NCI-H526 treated with DMSO at 0.1 percent for 48 hours (cell line): ENCODE measurements at regions not wholly inside any gene's neighbourhood (a gene's known extent, or its start where the extent isn't known, plus 50 kb on each side); places are given as distances from the start of the nearest gene placed in this dataset.
"Not testable (repeated sequence)": the region's sequence is repeated elsewhere in the genome, so short reads cannot be mapped to it uniquely, and the experiment has no call there.

ENCODE experiments used
- DNase-seq: peaks from one replicate; lab custom pipeline; 2025; lab: John Stamatoyannopoulos, UW

GRCh38 chr6:1230689-1231605 is 81.0 kb upstream of the FOXQ1 start:
- no peak for DNase-seq

GRCh38 chr6:1230281-1230680 is 81.6 kb upstream of the FOXQ1 start:
- DNase-seq: no peak

- DNase-seq: no peak
These were observed 82.1 kb upstream of the FOXQ1 start for GRCh38 chr6:1229808-1230207.

DNA sequence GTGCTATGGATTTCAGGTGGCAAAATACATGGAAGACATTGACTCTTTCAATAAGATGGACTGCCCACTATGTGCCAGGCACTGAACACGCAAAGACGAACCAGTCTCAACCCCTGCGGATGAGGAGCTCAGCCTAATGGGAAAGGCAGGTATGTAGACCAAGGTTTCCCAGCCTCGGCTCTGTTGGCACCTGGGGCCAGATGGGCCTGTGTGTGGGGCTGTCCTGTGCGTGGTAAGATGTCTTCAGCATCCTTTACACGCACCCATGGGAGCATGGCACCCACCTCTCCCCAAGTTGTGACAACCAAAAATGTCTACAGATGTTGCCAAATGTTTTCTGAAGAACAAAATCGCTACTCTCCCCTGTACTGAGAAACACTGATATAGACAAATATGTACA is 82.6 kb upstream of the FOXQ1 start:
- DNase-seq: no peak

DNA sequence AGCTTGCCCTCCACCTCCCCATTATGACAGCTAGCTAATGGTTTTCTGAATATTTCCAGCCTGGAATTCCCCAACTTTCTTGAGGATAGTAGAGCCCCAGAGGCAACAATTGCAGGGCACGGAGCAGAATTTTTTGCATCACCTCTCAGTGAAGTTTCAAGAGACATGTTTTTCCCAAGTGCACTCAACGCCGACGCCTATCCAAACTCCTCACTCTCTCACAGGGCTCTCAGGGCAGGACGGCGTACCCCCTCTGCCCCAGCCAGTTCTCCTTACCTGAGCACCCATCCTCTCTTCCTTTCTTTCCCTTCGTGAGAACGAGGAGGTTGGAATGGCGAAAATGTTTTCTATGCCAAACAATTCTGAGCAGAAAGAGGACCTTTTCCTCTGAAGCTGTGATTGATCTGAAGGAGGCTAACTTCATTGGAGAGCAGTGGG is 83.1 kb upstream of the FOXQ1 start:
- DNase-seq: no peak

DNA sequence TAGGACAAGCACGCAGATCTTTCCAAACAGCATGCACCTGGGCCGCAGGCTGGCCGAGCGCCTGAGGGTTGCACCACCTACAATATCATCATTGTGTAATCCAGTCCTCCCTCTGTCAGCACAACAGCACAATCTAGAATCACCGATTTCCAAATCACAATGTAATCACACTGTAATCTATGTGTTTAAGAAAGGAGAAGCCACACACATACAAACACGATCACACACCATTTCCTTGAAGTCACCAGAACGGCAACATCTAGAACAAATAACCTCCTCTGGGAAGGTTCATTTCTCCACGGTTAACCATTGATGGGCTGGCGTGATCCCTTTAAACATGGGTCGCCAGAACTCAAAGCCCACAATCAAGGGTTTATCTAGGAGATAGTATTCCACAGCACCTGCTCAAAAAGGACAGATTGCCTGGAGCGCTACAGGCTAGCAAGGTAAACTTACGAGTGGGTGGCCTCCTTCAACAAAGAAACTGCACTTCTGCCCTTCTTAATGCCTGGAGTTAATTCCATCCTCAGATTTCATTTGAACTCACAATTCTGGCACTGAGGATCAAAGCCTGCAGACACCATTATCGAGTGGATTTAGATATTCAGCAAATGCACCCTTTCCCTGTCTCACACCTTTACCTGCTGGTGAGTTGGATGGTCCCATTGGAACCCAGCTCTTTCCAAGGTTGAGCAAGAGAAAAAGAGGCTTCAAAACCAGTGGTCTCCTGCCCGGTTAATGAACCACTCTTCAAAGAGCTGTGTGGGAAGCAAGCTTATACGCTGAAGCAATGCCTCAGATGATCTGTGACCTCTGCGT is 83.8 kb upstream of the FOXQ1 start:
- DNase-seq: no peak

- DNase-seq: no peak
These were observed 84.3 kb upstream of the FOXQ1 start for GRCh38 chr6:1227600-1227934.

DNA sequence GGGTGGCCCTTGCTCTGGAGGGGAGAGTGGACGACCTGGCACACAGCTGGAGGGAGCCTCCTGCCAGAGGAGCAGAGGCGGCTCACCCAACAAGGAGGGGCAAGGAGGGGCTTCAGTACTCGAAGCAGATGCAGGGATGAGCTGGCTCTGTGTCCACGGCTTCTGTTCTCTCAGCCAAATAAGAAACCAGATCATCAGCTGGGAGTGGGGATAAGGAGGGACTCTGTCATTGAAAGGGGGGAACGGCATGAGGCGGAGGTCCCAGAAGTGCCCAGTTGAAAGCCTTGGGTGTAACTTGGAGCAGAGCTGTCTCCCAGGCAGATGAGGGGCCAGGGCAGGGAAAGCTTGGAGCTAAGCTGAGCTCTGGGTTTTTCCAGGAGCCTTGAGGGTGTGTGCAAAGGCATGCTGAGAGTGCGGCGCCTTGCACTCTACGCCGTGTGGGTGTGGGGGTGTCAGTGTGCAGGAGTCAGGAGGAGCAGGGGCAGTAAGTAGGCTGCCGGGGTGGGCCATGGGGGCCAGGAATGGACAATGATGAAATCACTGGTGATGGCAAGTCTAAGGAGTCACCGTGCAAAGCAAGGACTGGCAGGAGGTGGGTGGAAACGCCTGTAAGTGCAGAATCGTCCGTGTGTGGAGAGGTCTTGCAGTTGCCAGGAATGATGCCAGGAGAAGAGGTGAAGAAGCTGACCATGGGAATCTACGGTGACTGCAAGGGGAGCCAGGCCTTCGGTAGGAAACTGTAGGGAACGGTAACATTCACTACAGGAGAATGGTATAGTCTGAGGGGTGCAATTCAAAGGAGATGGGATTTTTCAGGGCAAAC is 85.4 kb upstream of the FOXQ1 start:
- DNase-seq: no peak

DNA sequence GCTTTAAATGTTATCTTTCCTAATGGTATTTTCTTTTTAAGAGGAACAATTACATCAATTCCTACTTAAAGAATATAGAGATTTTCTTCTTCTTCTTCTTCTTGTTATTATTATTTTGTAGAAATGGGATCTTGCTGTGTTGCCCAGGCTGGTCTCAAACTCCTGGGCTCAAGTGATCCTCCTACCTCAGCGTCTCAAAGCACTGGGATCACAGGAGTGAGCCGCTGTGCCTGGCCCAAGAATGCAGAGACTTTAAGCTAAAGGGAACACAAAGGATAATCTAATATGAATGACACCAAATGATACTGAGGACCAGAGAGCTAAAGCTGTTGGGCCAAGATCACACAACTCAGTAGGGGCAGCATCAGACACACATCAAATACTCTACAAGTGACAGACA is 87.4 kb upstream of the FOXQ1 start:
- DNase-seq: no peak

DNA sequence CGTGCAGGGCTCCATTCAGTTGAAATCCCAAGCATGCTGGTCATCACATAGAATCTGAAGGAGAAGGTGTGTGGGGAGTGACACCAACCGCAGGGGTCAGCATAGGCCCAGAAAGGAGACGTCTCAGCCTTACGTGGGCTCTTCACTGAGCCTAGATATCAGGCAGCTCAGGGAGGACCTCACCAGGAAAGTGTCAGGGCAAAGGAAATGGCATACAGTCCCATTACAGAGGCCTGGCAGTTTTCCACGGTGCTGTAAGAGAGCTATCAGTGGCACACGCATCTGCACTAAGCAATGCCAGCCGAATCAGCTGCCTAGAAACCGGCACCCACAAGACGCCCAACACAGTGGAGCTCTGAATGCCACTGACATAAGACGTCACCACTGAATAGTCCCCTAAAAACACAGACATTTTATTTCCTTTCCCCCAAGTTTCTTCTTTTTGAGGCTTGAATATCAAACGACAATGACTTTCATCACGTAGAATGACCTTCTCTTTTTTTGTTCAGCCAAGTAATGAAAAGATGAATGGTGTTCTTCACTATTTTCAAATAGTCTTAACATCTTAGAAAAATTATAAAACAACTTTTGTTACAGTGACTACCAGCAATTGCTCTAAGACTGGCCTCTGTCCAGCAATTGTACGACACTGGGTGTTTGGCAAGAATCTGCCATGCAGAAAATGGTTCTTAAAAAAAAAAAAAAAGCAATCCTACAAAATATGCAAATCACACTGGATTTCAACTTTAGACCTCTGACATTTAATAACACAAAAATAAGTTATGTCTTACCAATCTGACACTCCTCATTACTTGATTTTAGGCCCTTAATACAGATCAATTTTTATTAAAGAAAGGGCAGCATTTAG is 88.9 kb upstream of the FOXQ1 start:
- DNase-seq: no peak

DNA sequence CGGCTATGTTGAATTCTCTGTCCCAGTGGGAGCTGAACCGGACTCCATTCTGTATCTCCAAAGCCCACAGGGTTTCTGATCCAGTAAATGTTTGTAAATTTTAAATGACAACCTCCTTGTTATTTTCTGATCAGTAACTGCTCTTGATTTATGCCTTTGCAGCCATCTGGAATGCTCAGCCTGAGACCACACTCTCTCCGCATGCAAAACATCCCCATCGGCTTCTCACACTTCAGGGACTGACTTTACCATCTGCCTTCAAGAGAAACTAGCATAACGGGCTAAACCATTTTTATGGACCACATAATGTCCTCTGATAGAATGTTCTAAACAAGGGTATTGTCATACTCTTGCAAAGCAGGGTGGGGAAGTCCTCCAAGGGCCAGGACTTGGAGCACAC is 94.5 kb upstream of the FOXQ1 start:
- no peak for DNase-seq

GRCh38 chr6:1216488-1216974 is 95.4 kb upstream of the FOXQ1 start:
- no peak for DNase-seq

- no peak for DNase-seq
These were observed 95.9 kb upstream of the FOXQ1 start for GRCh38 chr6:1215884-1216487.

- DNase-seq: no peak
These were observed 96.9 kb upstream of the FOXQ1 start for GRCh38 chr6:1215023-1215422.

GRCh38 chr6:1212919-1213318 is 99.0 kb upstream of the FOXQ1 start:
- no peak for DNase-seq

DNA sequence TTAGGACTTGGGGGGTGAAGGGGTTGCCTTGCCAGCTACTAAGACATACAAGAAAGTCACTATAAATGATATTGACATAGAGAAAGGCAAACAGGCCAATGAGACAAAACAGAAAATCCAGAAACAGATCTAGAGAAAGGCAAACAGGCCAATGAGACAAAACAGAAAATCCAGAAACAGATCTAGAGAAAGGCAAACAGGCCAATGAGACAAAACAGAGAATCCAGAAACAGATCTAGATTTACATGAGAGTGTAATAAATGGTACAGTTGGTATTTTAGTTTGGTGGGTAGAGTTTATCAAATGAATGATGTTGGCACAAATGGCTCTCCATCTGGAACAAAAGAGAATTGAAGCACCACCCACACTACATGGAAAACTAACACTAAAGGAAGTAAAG is 99.8 kb upstream of the FOXQ1 start:
- DNase-seq: not testable (repeated sequence)

DNA sequence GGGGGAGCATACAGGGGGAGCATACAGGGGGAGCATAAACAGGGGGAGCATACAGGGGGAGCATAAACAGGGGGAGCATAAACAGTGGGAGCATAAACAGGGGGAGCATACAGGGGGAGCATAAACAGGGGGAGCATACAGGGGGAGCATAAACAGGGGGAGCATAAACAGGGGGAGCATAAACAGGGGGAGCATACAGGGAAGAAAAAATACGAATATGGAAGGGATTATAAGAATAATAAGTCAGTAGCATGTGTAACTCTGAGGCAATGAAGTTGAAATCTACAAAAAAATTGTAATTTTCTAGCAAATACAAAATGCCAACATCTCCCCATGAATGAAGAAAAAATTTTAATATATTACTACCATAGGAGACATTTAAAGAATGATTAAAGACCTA is 101.3 kb upstream of the FOXQ1 start:
- DNase-seq: not testable (repeated sequence)

- DNase-seq: no peak
These were observed 103.0 kb upstream of the FOXQ1 start for GRCh38 chr6:1208876-1209275.

GRCh38 chr6:1203546-1203945 is 108.4 kb upstream of the FOXQ1 start:
- no peak for DNase-seq

DNA sequence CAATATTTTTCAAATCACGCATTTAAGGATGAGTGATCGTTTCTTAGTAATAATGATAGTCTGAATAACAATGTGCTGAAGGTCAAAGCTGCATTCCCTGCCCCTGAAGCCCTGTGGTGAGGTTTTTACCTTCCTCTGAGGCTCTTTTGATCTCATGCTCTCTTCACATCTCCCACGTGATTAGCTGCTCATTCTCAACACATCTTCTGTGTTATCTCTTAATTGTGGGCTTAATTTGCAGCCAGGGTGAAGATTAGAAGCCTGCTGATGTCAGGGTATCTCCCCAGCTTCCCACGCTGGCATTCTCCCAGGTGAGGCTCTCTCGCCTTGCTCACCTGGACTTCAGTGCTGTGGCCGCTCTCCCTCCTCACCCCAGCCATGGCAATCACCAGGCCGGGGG is 109.7 kb upstream of the FOXQ1 start:
- DNase-seq: no peak
